GM20000 (cell line): ENCODE measurements at regions not wholly inside any gene's neighbourhood (a gene's known extent, or its start where the extent isn't known, plus 50 kb on each side); places are given as distances from the start of the nearest gene placed in this dataset.

Experiments
- DNase-seq: peaks from one replicate; pipeline ENCODE4 v3.0.0; 2012; ENCODE audit warnings: low spot score
- TF ChIP-seq, protein P1 (sequence below): IDR thresholded peaks from 2 replicates; pipeline ENCODE4 v1.5.1; 2012; ENCODE audit warnings: mild to moderate bottlenecking, control low read depth; ENCODE audit errors: extremely low read depth, missing control alignments

DNA sequence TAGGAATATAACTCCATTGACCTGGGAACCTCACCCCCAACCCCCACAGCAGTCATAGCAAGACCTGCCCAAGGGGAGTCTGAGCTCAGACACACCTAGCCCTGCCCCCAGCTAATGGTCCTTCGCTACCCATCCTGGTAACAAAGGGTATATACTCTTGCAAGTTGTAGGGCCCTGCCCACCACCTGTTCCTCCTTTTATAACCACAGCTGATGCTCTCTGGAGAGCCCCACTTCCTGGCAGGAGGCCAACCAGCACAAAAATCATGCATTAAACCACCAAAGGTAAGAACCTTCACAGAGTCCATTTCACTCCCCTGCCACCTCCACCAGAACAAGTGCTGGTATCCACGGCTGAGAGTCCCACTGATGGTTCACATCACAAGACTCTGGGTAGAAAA is 1195.3 kb upstream of the SEMA6A start:
- TF ChIP-seq, protein P1, sequence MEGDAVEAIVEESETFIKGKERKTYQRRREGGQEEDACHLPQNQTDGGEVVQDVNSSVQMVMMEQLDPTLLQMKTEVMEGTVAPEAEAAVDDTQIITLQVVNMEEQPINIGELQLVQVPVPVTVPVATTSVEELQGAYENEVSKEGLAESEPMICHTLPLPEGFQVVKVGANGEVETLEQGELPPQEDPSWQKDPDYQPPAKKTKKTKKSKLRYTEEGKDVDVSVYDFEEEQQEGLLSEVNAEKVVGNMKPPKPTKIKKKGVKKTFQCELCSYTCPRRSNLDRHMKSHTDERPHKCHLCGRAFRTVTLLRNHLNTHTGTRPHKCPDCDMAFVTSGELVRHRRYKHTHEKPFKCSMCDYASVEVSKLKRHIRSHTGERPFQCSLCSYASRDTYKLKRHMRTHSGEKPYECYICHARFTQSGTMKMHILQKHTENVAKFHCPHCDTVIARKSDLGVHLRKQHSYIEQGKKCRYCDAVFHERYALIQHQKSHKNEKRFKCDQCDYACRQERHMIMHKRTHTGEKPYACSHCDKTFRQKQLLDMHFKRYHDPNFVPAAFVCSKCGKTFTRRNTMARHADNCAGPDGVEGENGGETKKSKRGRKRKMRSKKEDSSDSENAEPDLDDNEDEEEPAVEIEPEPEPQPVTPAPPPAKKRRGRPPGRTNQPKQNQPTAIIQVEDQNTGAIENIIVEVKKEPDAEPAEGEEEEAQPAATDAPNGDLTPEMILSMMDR, result no peak
- no peak for DNase-seq

DNA sequence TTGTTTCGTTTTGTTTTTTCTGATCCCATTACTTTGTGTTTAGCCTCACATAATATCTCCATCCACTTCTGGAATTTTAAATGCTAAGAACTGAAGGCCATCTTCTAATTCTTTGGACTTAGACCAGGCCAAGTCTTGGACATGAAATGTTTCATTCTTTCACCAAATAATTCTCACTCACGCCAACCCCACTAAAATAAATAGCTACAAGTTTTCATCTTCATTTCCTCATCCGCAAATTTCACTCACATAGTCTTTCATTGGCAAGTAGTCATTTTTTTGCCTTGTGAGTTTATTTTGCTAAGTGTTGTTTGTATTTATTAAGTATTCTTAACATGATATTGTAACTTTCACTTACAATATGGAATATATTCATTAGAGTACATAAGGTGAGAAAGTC is 1188.6 kb upstream of the SEMA6A start:
- no peak for DNase-seq
- TF ChIP-seq, protein P1, result no peak

DNA sequence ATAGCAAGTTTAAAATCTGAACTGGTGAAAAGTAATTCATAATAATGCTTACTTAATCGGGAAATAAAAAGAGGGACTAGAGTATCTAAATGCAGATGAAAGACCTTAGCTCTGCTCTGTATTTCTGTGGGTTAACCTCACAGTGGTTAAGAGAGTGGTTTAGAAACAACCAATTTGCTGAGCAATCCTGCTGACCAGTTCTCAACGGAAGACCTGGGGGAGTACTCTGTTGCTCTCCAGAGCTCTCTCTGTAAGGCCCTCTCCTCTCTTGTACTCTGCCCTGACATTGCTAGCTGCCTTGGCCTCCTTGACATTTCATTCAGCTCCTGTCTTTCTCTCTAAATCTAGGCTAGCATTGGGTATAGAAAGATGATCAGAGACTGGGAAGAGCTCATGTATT is 1186.6 kb upstream of the SEMA6A start:
- TF ChIP-seq, protein P1, result no peak
- no peak for DNase-seq

DNA sequence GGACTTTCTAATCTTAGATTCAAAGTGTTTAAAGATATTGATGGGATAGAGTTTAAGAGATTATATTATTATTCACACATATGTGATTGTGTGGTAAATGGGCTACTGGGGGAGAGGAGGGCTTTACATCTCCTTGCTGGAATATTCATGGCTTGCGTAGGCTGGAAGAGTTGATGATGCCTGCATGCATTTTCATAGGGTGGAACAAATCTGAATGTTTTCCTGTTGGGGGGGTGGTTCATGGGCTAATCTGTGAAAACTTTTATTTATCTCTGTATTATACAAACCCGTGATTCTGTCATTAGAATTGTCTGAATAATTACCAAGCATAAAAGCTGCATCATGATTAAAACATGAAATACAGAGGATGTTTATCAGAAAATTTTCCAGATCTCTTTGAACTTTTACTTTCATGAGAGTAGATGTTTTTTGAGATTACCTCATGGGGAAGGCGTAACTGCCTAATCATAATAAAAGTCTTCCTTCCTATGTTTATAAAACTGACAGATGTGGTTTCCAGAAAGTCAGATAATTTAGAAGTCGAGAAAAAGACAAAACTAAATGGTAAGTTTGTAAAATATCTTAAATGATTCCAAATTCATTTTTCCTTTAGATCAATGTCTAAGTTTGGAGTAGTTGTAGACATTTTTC is 1185.4 kb upstream of the SEMA6A start:
- TF ChIP-seq, protein P1, result no peak
- DNase-seq, result no peak

DNA sequence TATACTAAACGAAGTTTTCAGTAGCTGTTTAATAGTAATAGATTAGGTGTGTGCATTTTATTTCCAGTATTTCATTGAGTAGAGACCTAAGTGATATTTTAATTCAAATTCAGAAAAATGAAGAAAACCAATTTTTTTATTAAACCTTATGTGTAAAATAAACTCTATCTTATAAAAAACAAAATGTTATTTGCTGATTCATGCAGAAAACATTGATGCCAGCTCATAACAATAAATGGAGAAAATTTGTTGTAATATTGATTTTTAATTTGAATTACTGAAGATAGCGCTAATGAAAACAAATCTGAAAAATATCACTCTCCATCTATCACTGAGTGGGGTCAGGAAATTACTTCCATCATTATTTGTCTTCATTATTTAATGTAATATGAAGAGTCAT is 1177.8 kb upstream of the SEMA6A start:
- TF ChIP-seq, protein P1, result no peak
- DNase-seq, result no peak

DNA sequence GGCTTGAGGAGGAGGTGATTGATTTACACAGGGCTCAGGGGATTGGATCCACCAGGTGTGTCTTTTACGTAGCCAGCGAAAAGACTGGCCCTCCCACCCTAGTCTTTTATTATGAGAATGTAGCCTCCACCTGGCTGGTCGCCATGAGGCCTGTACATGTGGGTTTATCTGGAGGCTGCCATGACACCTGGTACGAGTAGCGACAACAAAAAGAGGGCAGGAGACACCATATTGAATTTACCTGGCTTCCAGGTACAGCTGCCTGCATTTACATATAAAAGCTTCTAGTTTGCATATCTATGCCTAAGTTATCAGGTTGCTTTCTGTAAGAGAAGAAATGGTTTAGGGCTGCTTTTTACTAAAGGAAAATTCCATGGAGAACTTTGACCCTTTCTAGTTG is 1173.7 kb upstream of the SEMA6A start:
- TF ChIP-seq, protein P1, result no peak
- no peak for DNase-seq

DNA sequence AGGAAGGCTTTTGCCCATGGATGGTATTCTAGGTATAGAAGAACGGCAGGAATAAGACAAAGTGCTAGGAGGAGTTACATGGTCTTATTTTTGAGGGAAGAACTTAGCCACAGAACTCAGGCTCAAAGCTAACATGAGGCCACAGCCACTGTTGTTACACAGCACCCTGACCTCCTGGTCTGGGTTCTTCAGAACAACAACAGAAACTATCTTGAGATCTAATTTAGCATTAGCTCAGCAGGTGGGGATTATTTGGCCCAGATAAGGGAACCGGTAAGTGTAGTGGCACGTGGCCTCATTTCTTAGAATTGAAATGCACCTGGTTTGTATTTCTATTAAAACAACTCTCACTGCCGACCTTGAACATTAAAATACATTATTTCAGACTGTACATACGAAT is 1168.7 kb upstream of the SEMA6A start:
- TF ChIP-seq, protein P1, result no peak
- no peak for DNase-seq
